Hindlimb muscle (tissue), 1 donor: ENCODE measurements at regions not wholly inside any gene's neighbourhood (a gene's known extent, or its start where the extent isn't known, plus 50 kb on each side); places are given as distances from the start of the nearest gene placed in this dataset.

ENCODE experiments used
- DNase-seq: peaks from one replicate; pipeline ENCODE4 v3.0.0-alpha.2; 2013

GRCh38 chr3:6809349-6809748 lies 51.6 kb upstream of the GRM7 start:
- DNase-seq, result no peak
